ENCODE measurements at regions not wholly inside any gene's neighbourhood (a gene's known extent, or its start where the extent isn't known, plus 50 kb on each side); places are given as distances from the start of the nearest gene placed in this dataset.

- Histone ChIP-seq H3K9ac (ENCODE audit: low read length in 3 of 3) (no peak overlapping the region), H3K4me3 (ENCODE audit: low read length in 3 of 3) (no peak overlapping the region), H3K27me3 (ENCODE audit: control insufficient read depth, insufficient read depth, low read length) (no peaks in the 10 kb centered on the region), H3K36me3 (ENCODE audit: control insufficient read depth in 2 of 3, insufficient read depth in 3 of 3, low read length in 3 of 3) (no peaks in the 10 kb centered on the region), H3K9me3 (ENCODE audit: control insufficient read depth in 2 of 3, insufficient read depth in 1 of 3, low read length in 3 of 3) (no peaks in the 10 kb centered on the region), H3K27ac (ENCODE audit: low read depth in 2 of 2, low read length in 2 of 2) (no peak overlapping the region), H3K4me1 (ENCODE audit: control insufficient read depth in 2 of 3, insufficient read depth in 2 of 3, low read depth in 1 of 3, low read length in 3 of 3) (no peaks in the 10 kb centered on the region)
- no peak for TF ChIP-seq CTCF (IDR thresholded peaks at IDR 0.05; ENCODE audit: borderline replicate concordance, extremely low read depth, insufficient read depth)
- no peak for FAIRE-seq
- DNase-seq: no peak
- intact Hi-C loops (cut with DNase I): no loop called here
These were observed 241.4 kb upstream of the ZNF462 start for GRCh38 chr9:106621313-106622163.

DNA sequence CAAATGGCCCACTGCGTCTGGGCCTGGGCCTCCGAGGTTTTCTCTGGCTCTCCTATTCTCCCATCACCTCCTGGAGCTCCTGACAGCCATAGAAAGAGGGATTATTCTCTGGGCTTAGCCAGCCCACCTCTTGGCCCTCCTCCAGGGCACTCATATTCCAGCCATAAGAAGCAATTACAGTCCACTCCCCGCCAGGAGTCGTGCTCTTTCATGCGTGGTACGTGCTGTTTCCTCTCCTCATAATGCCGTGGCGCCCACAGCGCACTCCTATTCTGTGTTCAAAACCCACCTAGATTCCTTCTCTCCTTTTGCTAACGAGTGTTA lies 240.8 kb upstream of the ZNF462 start:
- Histone ChIP-seq H3K36me3 (ENCODE audit: control insufficient read depth in 2 of 3, insufficient read depth in 3 of 3, low read length in 3 of 3) (no peaks in the 10 kb centered on the region), H3K4me3 (ENCODE audit: low read length in 3 of 3) (no peak overlapping the region), H3K27ac (ENCODE audit: low read depth in 2 of 2, low read length in 2 of 2) (no peak overlapping the region), H3K9ac (ENCODE audit: low read length in 3 of 3) (no peak overlapping the region), H3K9me3 (ENCODE audit: control insufficient read depth in 2 of 3, insufficient read depth in 1 of 3, low read length in 3 of 3) (no peaks in the 10 kb centered on the region), H3K4me1 (ENCODE audit: control insufficient read depth in 2 of 3, insufficient read depth in 2 of 3, low read depth in 1 of 3, low read length in 3 of 3) (no peaks in the 10 kb centered on the region), H3K27me3 (ENCODE audit: control insufficient read depth, insufficient read depth, low read length) (no peaks in the 10 kb centered on the region)
- FAIRE-seq (no peak), DNase-seq (no peak)
- intact Hi-C loops (cut with DNase I): no loop called here
- no peak for TF ChIP-seq CTCF (IDR thresholded peaks at IDR 0.05; ENCODE audit: borderline replicate concordance, extremely low read depth, insufficient read depth)

DNA sequence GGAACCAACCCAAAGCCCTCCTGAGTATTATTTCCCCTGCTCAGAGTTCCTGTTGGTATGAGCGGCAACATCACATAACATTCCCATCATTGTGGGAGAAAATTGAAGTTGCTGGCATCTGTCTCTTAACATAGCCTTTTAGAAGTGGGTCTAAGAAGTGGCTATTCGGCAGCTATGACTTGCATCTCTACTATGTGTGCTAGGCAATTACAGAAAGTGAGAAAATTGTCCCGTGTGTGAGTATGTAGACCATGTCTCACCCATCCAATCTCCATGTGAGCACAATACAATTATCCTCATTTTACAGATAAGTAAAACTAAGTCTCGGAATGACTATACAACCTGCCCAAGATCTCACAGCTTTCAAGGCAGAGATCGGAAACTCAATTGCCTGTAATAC lies 239.4 kb upstream of the ZNF462 start:
- no peaks in the 10 kb centered on the region for H3K4me1 ChIP-seq (ENCODE audit: control insufficient read depth in 2 of 3, insufficient read depth in 2 of 3, low read depth in 1 of 3, low read length in 3 of 3)
- no peaks in the 10 kb centered on the region for H3K36me3 ChIP-seq (ENCODE audit: control insufficient read depth in 2 of 3, insufficient read depth in 3 of 3, low read length in 3 of 3)
- H3K4me3 ChIP-seq (ENCODE audit: low read length in 3 of 3): no peak overlapping the region
- no peak overlapping the region for H3K27ac ChIP-seq (ENCODE audit: low read depth in 2 of 2, low read length in 2 of 2)
- H3K27me3 ChIP-seq (ENCODE audit: control insufficient read depth, insufficient read depth, low read length): no peaks in the 10 kb centered on the region
- FAIRE-seq (no peak), DNase-seq (no peak)
- intact Hi-C loops (cut with DNase I): no loop called here
- TF ChIP-seq CTCF (IDR thresholded peaks at IDR 0.05; ENCODE audit: borderline replicate concordance, extremely low read depth, insufficient read depth): no peak
- H3K9ac ChIP-seq (ENCODE audit: low read length in 3 of 3): no peak overlapping the region
- no peaks in the 10 kb centered on the region for H3K9me3 ChIP-seq (ENCODE audit: control insufficient read depth in 2 of 3, insufficient read depth in 1 of 3, low read length in 3 of 3)

All from kidney (tissue), 13 donors.